HG02588 (cell line): ENCODE measurements at regions not wholly inside any gene's neighbourhood (a gene's known extent, or its start where the extent isn't known, plus 50 kb on each side); places are given as distances from the start of the nearest gene placed in this dataset.

Experiments used
- ATAC-seq: cut with Tn5 transposase; IDR thresholded peaks from one replicate; pipeline ENCODE4 v1.9.1; 2021; ENCODE audit warnings: mild to moderate bottlenecking, moderate library complexity; ENCODE audit not compliant: unreplicated experiment

- ATAC-seq: no peak
Observed at GRCh38 chr4:20302336-20302735, 50.6 kb downstream of the SLIT2 start.

GRCh38 chr4:20305976-20306375 is 54.3 kb downstream of the SLIT2 start:
- no peak for ATAC-seq

GRCh38 chr4:20311856-20312255 is 60.2 kb downstream of the SLIT2 start:
- no peak for ATAC-seq

GRCh38 chr4:20313237-20314030 is 61.7 kb downstream of the SLIT2 start:
- no peak for ATAC-seq

- no peak for ATAC-seq
Observed at GRCh38 chr4:20317424-20317985, 65.8 kb downstream of the SLIT2 start.

- no peak for ATAC-seq
Observed at GRCh38 chr4:20318001-20318908, 66.5 kb downstream of the SLIT2 start.

GRCh38 chr4:20318909-20319277 is 67.2 kb downstream of the SLIT2 start:
- no peak for ATAC-seq

- no peak for ATAC-seq
Observed at GRCh38 chr4:20319825-20320612, 68.3 kb downstream of the SLIT2 start.

- ATAC-seq: no peak
Observed at GRCh38 chr4:20323991-20324390, 72.3 kb downstream of the SLIT2 start.

GRCh38 chr4:20326460-20326859 is 74.8 kb downstream of the SLIT2 start:
- ATAC-seq: no peak

GRCh38 chr4:20326977-20327376 is 75.3 kb downstream of the SLIT2 start:
- ATAC-seq: no peak

- no peak for ATAC-seq
Observed at GRCh38 chr4:20327808-20328207, 76.1 kb downstream of the SLIT2 start.

- no peak for ATAC-seq
Observed at GRCh38 chr4:20331642-20332041, 79.9 kb downstream of the SLIT2 start.

GRCh38 chr4:20333141-20333715 is 81.5 kb downstream of the SLIT2 start:
- no peak for ATAC-seq

GRCh38 chr4:20337261-20337664 is 85.6 kb downstream of the SLIT2 start:
- ATAC-seq: no peak

GRCh38 chr4:20338841-20339240 is 87.1 kb downstream of the SLIT2 start:
- no peak for ATAC-seq

GRCh38 chr4:20341134-20341738 is 89.5 kb downstream of the SLIT2 start:
- no peak for ATAC-seq

- ATAC-seq: no peak
Observed at GRCh38 chr4:20347531-20347930, 95.8 kb downstream of the SLIT2 start.

GRCh38 chr4:20348411-20348810 is 96.7 kb downstream of the SLIT2 start:
- ATAC-seq: no peak
